Activated T-helper 17 cell treated with anti-CD3 and anti-CD28 coated beads, Interleukin-2, amount 50 U/mL, for 72 hours (primary cell): ENCODE measurements at regions not wholly inside any gene's neighbourhood (a gene's known extent, or its start where the extent isn't known, plus 50 kb on each side); places are given as distances from the start of the nearest gene placed in this dataset.

ENCODE experiments used
- ATAC-seq: fragments of 150-1000 bp; cut with Tn5 transposase; replicated peaks from 2 replicates; pipeline ENCODE4 v1.10.0; 2021; ENCODE audit warnings: mild to moderate bottlenecking, moderate library complexity
- H3K27ac Mint-ChIP-seq: one replicate; pipeline ENCODE4 v1.8.0; 2022; ENCODE audit warnings: mixed read lengths
- H3K27me3 Mint-ChIP-seq: one replicate; pipeline ENCODE4 v1.8.0; 2022; ENCODE audit warnings: mixed read lengths
- H3K36me3 Mint-ChIP-seq: one replicate; pipeline ENCODE4 v1.8.0; 2022; ENCODE audit warnings: low read depth, mild to moderate bottlenecking, mixed read lengths
- H3K4me1 Mint-ChIP-seq: one replicate; pipeline ENCODE4 v1.8.0; 2022; ENCODE audit warnings: mixed read lengths
- H3K4me3 Mint-ChIP-seq: one replicate; pipeline ENCODE4 v1.8.0; 2022; ENCODE audit warnings: mild to moderate bottlenecking, mixed read lengths
- H3K9me3 Mint-ChIP-seq: one replicate; pipeline ENCODE4 v1.8.0; 2022; ENCODE audit warnings: mixed read lengths

GRCh38 chr3:44023961-44024593 lies 217.6 kb upstream of the TOPAZ1 start:
- Mint-ChIP-seq H3K36me3 (no peaks in the 10 kb centered on the region), H3K4me3 (no peak overlapping the region), H3K27me3 (peaks cover 71% of the 10 kb centered on the region), H3K27ac (no peak overlapping the region), H3K4me1 (no peaks in the 10 kb centered on the region), H3K9me3 (no peaks in the 10 kb centered on the region)
- no peak for ATAC-seq

GRCh38 chr3:44026220-44026865 lies 215.3 kb upstream of the TOPAZ1 start:
- no peak for ATAC-seq
- Mint-ChIP-seq H3K4me1 (no peaks in the 10 kb centered on the region), H3K4me3 (no peak overlapping the region), H3K9me3 (no peaks in the 10 kb centered on the region), H3K27ac (no peak overlapping the region), H3K27me3 (peaks cover 61% of the 10 kb centered on the region), H3K36me3 (no peaks in the 10 kb centered on the region)

GRCh38 chr3:44029100-44029499 lies 212.6 kb upstream of the TOPAZ1 start:
- no peak for ATAC-seq
- H3K4me1 Mint-ChIP-seq, result no peaks in the 10 kb centered on the region
- H3K27me3 Mint-ChIP-seq, result peaks cover 57% of the 10 kb centered on the region

GRCh38 chr3:44030285-44030684 lies 211.4 kb upstream of the TOPAZ1 start:
- no peak for ATAC-seq
- peaks cover 54% of the 10 kb centered on the region for H3K27me3 Mint-ChIP-seq

More at GRCh38 chr3:44029100-44029499, 212.6 kb upstream of the TOPAZ1 start:
- H3K27ac Mint-ChIP-seq, result no peak overlapping the region
- no peaks in the 10 kb centered on the region for H3K9me3 Mint-ChIP-seq
- H3K4me3 Mint-ChIP-seq, result no peak overlapping the region
- no peaks in the 10 kb centered on the region for H3K36me3 Mint-ChIP-seq

GRCh38 chr3:44030687-44031305 lies 210.9 kb upstream of the TOPAZ1 start:
- no peak overlapping the region for H3K27ac Mint-ChIP-seq
- no peaks in the 10 kb centered on the region for H3K9me3 Mint-ChIP-seq
- ATAC-seq, result no peak
- no peaks in the 10 kb centered on the region for H3K4me1 Mint-ChIP-seq
- H3K27me3 Mint-ChIP-seq, result peaks cover 55% of the 10 kb centered on the region
- no peaks in the 10 kb centered on the region for H3K36me3 Mint-ChIP-seq
- H3K4me3 Mint-ChIP-seq, result no peak overlapping the region

More at GRCh38 chr3:44030285-44030684, 211.4 kb upstream of the TOPAZ1 start:
- H3K27ac Mint-ChIP-seq, result no peak overlapping the region
- no peaks in the 10 kb centered on the region for H3K9me3 Mint-ChIP-seq
- no peak overlapping the region for H3K4me3 Mint-ChIP-seq
- no peaks in the 10 kb centered on the region for H3K36me3 Mint-ChIP-seq
- H3K4me1 Mint-ChIP-seq, result no peaks in the 10 kb centered on the region

- H3K9me3 Mint-ChIP-seq, result no peaks in the 10 kb centered on the region
- no peak overlapping the region for H3K4me3 Mint-ChIP-seq
- ATAC-seq, result no peak
- H3K27ac Mint-ChIP-seq, result no peak overlapping the region
- no peaks in the 10 kb centered on the region for H3K4me1 Mint-ChIP-seq
- H3K36me3 Mint-ChIP-seq, result no peaks in the 10 kb centered on the region
- H3K27me3 Mint-ChIP-seq, result peaks cover 48% of the 10 kb centered on the region
Observed at GRCh38 chr3:44031387-44032380, 210.0 kb upstream of the TOPAZ1 start.

GRCh38 chr3:44032487-44032886 lies 209.2 kb upstream of the TOPAZ1 start:
- Mint-ChIP-seq H3K9me3 (no peaks in the 10 kb centered on the region), H3K4me3 (no peak overlapping the region), H3K27me3 (peaks cover 42% of the 10 kb centered on the region), H3K27ac (no peak overlapping the region), H3K36me3 (no peaks in the 10 kb centered on the region), H3K4me1 (no peaks in the 10 kb centered on the region)
- ATAC-seq, result no peak

GRCh38 chr3:44033123-44033522 lies 208.6 kb upstream of the TOPAZ1 start:
- no peaks in the 10 kb centered on the region for H3K4me1 Mint-ChIP-seq
- H3K9me3 Mint-ChIP-seq, result no peaks in the 10 kb centered on the region
- ATAC-seq, result no peak
- H3K27ac Mint-ChIP-seq, result no peak overlapping the region
- no peak overlapping the region for H3K4me3 Mint-ChIP-seq
- H3K36me3 Mint-ChIP-seq, result no peaks in the 10 kb centered on the region
- H3K27me3 Mint-ChIP-seq, result peaks cover 40% of the 10 kb centered on the region

GRCh38 chr3:44036850-44037249 lies 204.8 kb upstream of the TOPAZ1 start:
- Mint-ChIP-seq H3K27ac (no peak overlapping the region), H3K27me3 (peaks cover 45% of the 10 kb centered on the region), H3K4me3 (no peak overlapping the region), H3K9me3 (no peaks in the 10 kb centered on the region), H3K36me3 (no peaks in the 10 kb centered on the region), H3K4me1 (no peaks in the 10 kb centered on the region)
- ATAC-seq, result no peak

GRCh38 chr3:44039006-44039405 lies 202.7 kb upstream of the TOPAZ1 start:
- no peak for ATAC-seq
- no peaks in the 10 kb centered on the region for H3K4me1 Mint-ChIP-seq
- no peaks in the 10 kb centered on the region for H3K36me3 Mint-ChIP-seq
- no peaks in the 10 kb centered on the region for H3K9me3 Mint-ChIP-seq
- H3K4me3 Mint-ChIP-seq, result no peak overlapping the region
- H3K27ac Mint-ChIP-seq, result no peak overlapping the region
- peaks cover 34% of the 10 kb centered on the region for H3K27me3 Mint-ChIP-seq

GRCh38 chr3:44041726-44042125 lies 200.0 kb upstream of the TOPAZ1 start:
- Mint-ChIP-seq H3K36me3 (no peaks in the 10 kb centered on the region), H3K27me3 (peaks cover 32% of the 10 kb centered on the region), H3K9me3 (no peaks in the 10 kb centered on the region), H3K4me1 (no peaks in the 10 kb centered on the region), H3K4me3 (no peak overlapping the region), H3K27ac (no peak overlapping the region)
- no peak for ATAC-seq

GRCh38 chr3:44042772-44043171 lies 198.9 kb upstream of the TOPAZ1 start:
- ATAC-seq, result no peak
- H3K27ac Mint-ChIP-seq, result no peak overlapping the region
- no peaks in the 10 kb centered on the region for H3K36me3 Mint-ChIP-seq
- no peaks in the 10 kb centered on the region for H3K9me3 Mint-ChIP-seq
- no peaks in the 10 kb centered on the region for H3K4me1 Mint-ChIP-seq
- no peak overlapping the region for H3K4me3 Mint-ChIP-seq
- H3K27me3 Mint-ChIP-seq, result peaks cover 35% of the 10 kb centered on the region

GRCh38 chr3:44045476-44046275 lies 196.0 kb upstream of the TOPAZ1 start:
- Mint-ChIP-seq H3K4me1 (no peaks in the 10 kb centered on the region), H3K27ac (no peak overlapping the region), H3K36me3 (no peaks in the 10 kb centered on the region), H3K27me3 (peaks cover 24% of the 10 kb centered on the region), H3K4me3 (no peak overlapping the region), H3K9me3 (no peaks in the 10 kb centered on the region)
- peak; percentile 60 for ATAC-seq

- Mint-ChIP-seq H3K4me1 (no peaks in the 10 kb centered on the region), H3K4me3 (no peak overlapping the region), H3K9me3 (no peaks in the 10 kb centered on the region), H3K36me3 (no peaks in the 10 kb centered on the region), H3K27ac (no peak overlapping the region), H3K27me3 (peaks cover 31% of the 10 kb centered on the region)
- ATAC-seq, result no peak
Observed at GRCh38 chr3:44047796-44048195, 193.9 kb upstream of the TOPAZ1 start.
